ENCODE measurements at regions not wholly inside any gene's neighbourhood (a gene's known extent, or its start where the extent isn't known, plus 50 kb on each side); places are given as distances from the start of the nearest gene placed in this dataset.

- TF ChIP-seq, protein P1, sequence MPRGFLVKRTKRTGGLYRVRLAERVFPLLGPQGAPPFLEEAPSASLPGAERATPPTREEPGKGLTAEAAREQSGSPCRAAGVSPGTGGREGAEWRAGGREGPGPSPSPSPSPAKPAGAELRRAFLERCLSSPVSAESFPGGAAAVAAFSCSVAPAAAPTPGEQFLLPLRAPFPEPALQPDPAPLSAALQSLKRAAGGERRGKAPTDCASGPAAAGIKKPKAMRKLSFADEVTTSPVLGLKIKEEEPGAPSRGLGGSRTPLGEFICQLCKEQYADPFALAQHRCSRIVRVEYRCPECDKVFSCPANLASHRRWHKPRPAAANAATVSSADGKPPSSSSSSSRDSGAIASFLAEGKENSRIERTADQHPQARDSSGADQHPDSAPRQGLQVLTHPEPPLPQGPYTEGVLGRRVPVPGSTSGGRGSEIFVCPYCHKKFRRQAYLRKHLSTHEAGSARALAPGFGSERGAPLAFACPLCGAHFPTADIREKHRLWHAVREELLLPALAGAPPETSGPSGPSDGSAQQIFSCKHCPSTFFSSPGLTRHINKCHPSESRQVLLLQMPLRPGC (tag by site-specific recombination; IDR thresholded peaks at IDR 0.05), result no peak
- TF ChIP-seq ZFP41 (tag by site-specific recombination; IDR thresholded peaks at IDR 0.05; ENCODE audit: borderline replicate concordance), result no peak
Measured at GRCh38 chr12:59844750-59845149, 248.9 kb downstream of the SLC16A7 start (continued).

- no peak overlapping the region for H3K27ac ChIP-seq (ENCODE audit: extremely low read depth, low read depth, low read length)
- TF ChIP-seq PRDM6 (tag by site-specific recombination; IDR thresholded peaks at IDR 0.05) (no peak), ZNF391 (tag by site-specific recombination; IDR thresholded peaks at IDR 0.05; ENCODE audit: borderline replicate concordance, low read depth) (no peak), ZNF544 (tag by site-specific recombination; IDR thresholded peaks at IDR 0.05) (no peak), ZNF571 (tag by site-specific recombination; IDR thresholded peaks at IDR 0.05) (no peak), ZNF514 (tag by site-specific recombination; IDR thresholded peaks at IDR 0.05) (no peak), BCL11B (tag by site-specific recombination; IDR thresholded peaks at IDR 0.05; ENCODE audit: low read depth) (no peak), AEBP2 (tag by site-specific recombination; IDR thresholded peaks at IDR 0.05; ENCODE audit: borderline replicate concordance) (no peak), SP7 (tag by site-specific recombination; IDR thresholded peaks at IDR 0.05) (no peak), ZEB2 (tag by site-specific recombination; IDR thresholded peaks at IDR 0.05) (no peak), ZNF214 (tag by site-specific recombination; IDR thresholded peaks at IDR 0.05; ENCODE audit: borderline replicate concordance) (no peak), MYNN (tag by site-specific recombination; IDR thresholded peaks at IDR 0.05; ENCODE audit: borderline replicate concordance) (no peak), ZNF280C (tag by site-specific recombination; IDR thresholded peaks at IDR 0.05) (no peak), ZNF513 (tag by site-specific recombination; IDR thresholded peaks at IDR 0.05) (no peak)
- TF ChIP-seq, protein P2, sequence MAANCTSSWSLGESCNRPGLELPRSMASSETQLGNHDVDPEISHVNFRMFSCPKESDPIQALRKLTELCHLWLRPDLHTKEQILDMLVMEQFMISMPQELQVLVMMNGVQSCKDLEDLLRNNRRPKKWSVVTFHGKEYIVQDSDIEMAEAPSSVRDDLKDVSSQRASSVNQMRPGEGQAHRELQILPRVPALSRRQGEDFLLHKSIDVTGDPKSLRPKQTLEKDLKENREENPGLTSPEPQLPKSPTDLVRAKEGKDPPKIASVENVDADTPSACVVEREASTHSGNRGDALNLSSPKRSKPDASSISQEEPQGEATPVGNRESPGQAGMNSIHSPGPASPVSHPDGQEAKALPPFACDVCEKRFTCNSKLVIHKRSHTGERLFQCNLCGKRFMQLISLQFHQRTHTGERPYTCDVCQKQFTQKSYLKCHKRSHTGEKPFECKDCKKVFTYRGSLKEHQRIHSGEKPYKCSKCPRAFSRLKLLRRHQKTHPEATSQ (tag by site-specific recombination; IDR thresholded peaks at IDR 0.05), result no peak
- TF ChIP-seq, protein P3, sequence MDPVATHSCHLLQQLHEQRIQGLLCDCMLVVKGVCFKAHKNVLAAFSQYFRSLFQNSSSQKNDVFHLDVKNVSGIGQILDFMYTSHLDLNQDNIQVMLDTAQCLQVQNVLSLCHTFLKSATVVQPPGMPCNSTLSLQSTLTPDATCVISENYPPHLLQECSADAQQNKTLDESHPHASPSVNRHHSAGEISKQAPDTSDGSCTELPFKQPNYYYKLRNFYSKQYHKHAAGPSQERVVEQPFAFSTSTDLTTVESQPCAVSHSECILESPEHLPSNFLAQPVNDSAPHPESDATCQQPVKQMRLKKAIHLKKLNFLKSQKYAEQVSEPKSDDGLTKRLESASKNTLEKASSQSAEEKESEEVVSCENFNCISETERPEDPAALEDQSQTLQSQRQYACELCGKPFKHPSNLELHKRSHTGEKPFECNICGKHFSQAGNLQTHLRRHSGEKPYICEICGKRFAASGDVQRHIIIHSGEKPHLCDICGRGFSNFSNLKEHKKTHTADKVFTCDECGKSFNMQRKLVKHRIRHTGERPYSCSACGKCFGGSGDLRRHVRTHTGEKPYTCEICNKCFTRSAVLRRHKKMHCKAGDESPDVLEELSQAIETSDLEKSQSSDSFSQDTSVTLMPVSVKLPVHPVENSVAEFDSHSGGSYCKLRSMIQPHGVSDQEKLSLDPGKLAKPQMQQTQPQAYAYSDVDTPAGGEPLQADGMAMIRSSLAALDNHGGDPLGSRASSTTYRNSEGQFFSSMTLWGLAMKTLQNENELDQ (tag by site-specific recombination; IDR thresholded peaks at IDR 0.05; ENCODE audit: low read depth), result no peak
- TF ChIP-seq, protein P4, sequence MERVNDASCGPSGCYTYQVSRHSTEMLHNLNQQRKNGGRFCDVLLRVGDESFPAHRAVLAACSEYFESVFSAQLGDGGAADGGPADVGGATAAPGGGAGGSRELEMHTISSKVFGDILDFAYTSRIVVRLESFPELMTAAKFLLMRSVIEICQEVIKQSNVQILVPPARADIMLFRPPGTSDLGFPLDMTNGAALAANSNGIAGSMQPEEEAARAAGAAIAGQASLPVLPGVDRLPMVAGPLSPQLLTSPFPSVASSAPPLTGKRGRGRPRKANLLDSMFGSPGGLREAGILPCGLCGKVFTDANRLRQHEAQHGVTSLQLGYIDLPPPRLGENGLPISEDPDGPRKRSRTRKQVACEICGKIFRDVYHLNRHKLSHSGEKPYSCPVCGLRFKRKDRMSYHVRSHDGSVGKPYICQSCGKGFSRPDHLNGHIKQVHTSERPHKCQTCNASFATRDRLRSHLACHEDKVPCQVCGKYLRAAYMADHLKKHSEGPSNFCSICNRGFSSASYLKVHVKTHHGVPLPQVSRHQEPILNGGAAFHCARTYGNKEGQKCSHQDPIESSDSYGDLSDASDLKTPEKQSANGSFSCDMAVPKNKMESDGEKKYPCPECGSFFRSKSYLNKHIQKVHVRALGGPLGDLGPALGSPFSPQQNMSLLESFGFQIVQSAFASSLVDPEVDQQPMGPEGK (tag by site-specific recombination; IDR thresholded peaks at IDR 0.05), result no peak
Measured at GRCh38 chr12:59845293-59845692, 249.5 kb downstream of the SLC16A7 start.

More at GRCh38 chr12:59845293-59845692, 249.5 kb downstream of the SLC16A7 start:
- H3K9me3 ChIP-seq (ENCODE audit: control insufficient read depth, insufficient read depth, low read depth, low read length), result no peaks in the 10 kb centered on the region
- ChIA-PET CTCF (interaction anchor here (3.0 kb wide), 1 partner anchor 10 kb away, joined by 11 read pairs; no protein-coding TSS in a partner anchor), POLR2A (no interaction called here)
- H3K4me1 ChIP-seq (ENCODE audit: control insufficient read depth, insufficient read depth, low read length), result no peaks in the 10 kb centered on the region
- H3K4me3 ChIP-seq (ENCODE audit: low read depth, low read length), result no peak overlapping the region
- no peaks in the 10 kb centered on the region for H3K36me3 ChIP-seq (ENCODE audit: control insufficient read depth in 2 of 2, insufficient read depth in 1 of 2, low read length in 2 of 2)

All from HEK293 (cell line).